ENCODE measurements at regions not wholly inside any gene's neighbourhood (a gene's known extent, or its start where the extent isn't known, plus 50 kb on each side); places are given as distances from the start of the nearest gene placed in this dataset.

GRCh38 chr7:80318081-80318480, 183.4 kb downstream of the GNAI1 start:
- H3K4me1 ChIP-seq (ENCODE audit: control insufficient read depth in 4 of 4, insufficient read depth in 4 of 4, low read length in 3 of 4), result no peaks in the 10 kb centered on the region
- H3K4me3 ChIP-seq (ENCODE audit: low read depth in 1 of 3, low read length in 3 of 3), result no peak overlapping the region
- H3K27ac ChIP-seq (ENCODE audit: low read depth in 1 of 2, low read length in 2 of 2), result no peak overlapping the region
- H3K27me3 ChIP-seq (ENCODE audit: control insufficient read depth in 4 of 4, insufficient read depth in 4 of 4, low read length in 3 of 4), result no peaks in the 10 kb centered on the region
- no peak for DNase-seq (ENCODE audit: low spot score)
- H3K9me3 ChIP-seq (ENCODE audit: control insufficient read depth in 4 of 4, low read length in 3 of 4), result no peaks in the 10 kb centered on the region
- no peaks in the 10 kb centered on the region for H3K36me3 ChIP-seq (ENCODE audit: control insufficient read depth in 4 of 4, insufficient read depth in 3 of 4, low read depth in 1 of 4, low read length in 3 of 4)
- WGBS, result 96% methylated on average over 3 of the region's 3 CpGs
- H3K9ac ChIP-seq (ENCODE audit: low read depth in 1 of 2, low read length in 2 of 2), result no peak overlapping the region
- TF ChIP-seq NR2F2 (IDR thresholded peaks at IDR 0.05), result no peak
- TF ChIP-seq YY1 (IDR thresholded peaks at IDR 0.05), result no peak
- TF ChIP-seq ATF3 (IDR thresholded peaks at IDR 0.05), result no peak
- TF ChIP-seq GABPA (IDR thresholded peaks at IDR 0.05 in 1 of 2, conservative IDR thresholded peaks at IDR 0.05 in 1 of 2), result no peak
- TF ChIP-seq TAF1 (conservative IDR thresholded peaks at IDR 0.05), result no peak
- no peak for TF ChIP-seq CTCF (IDR thresholded peaks at IDR 0.05; ENCODE audit: low read depth, low read length, missing input control)
- TF ChIP-seq JUND (IDR thresholded peaks at IDR 0.05), result no peak
- TF ChIP-seq HNF4G (IDR thresholded peaks at IDR 0.05), result no peak
- no peak for TF ChIP-seq SP1 (IDR thresholded peaks at IDR 0.05)
- TF ChIP-seq REST (IDR thresholded peaks at IDR 0.05), result no peak

- Histone ChIP-seq H3K36me3 (ENCODE audit: control insufficient read depth in 4 of 4, insufficient read depth in 3 of 4, low read depth in 1 of 4, low read length in 3 of 4) (no peaks in the 10 kb centered on the region), H3K27ac (ENCODE audit: low read depth in 1 of 2, low read length in 2 of 2) (no peak overlapping the region), H3K9me3 (ENCODE audit: control insufficient read depth in 4 of 4, low read length in 3 of 4) (no peaks in the 10 kb centered on the region), H3K27me3 (ENCODE audit: control insufficient read depth in 4 of 4, insufficient read depth in 4 of 4, low read length in 3 of 4) (no peaks in the 10 kb centered on the region), H3K4me1 (ENCODE audit: control insufficient read depth in 4 of 4, insufficient read depth in 4 of 4, low read length in 3 of 4) (no peaks in the 10 kb centered on the region), H3K9ac (ENCODE audit: low read depth in 1 of 2, low read length in 2 of 2) (no peak overlapping the region), H3K4me3 (ENCODE audit: low read depth in 1 of 3, low read length in 3 of 3) (no peak overlapping the region)
- 90% methylated on average over 2 of the region's 2 CpGs for whole genome bisulfite sequencing
- no peak for DNase-seq (ENCODE audit: low spot score)
- no peak for TF ChIP-seq TAF1 (conservative IDR thresholded peaks at IDR 0.05)
- no peak for TF ChIP-seq HNF4G (IDR thresholded peaks at IDR 0.05)
- no peak for TF ChIP-seq FOXA1 (IDR thresholded peaks at IDR 0.05)
- TF ChIP-seq ZBTB33 (IDR thresholded peaks at IDR 0.05), result no peak
- no peak for TF ChIP-seq JUND (IDR thresholded peaks at IDR 0.05)
- TF ChIP-seq GABPA (IDR thresholded peaks at IDR 0.05 in 1 of 2, conservative IDR thresholded peaks at IDR 0.05 in 1 of 2), result no peak
- no peak for TF ChIP-seq CTCF (IDR thresholded peaks at IDR 0.05; ENCODE audit: low read depth, low read length, missing input control)
- TF ChIP-seq RAD21 (IDR thresholded peaks at IDR 0.05), result no peak
- no peak for TF ChIP-seq MAX (IDR thresholded peaks at IDR 0.05)
- TF ChIP-seq SP1 (IDR thresholded peaks at IDR 0.05), result no peak
- no peak for TF ChIP-seq REST (IDR thresholded peaks at IDR 0.05)
- TF ChIP-seq FOXA2 (IDR thresholded peaks at IDR 0.05), result no peak
Measured at GRCh38 chr7:80316811-80317210, 182.2 kb downstream of the GNAI1 start.

Data from liver (tissue), 8 donors.